NCI-H2107 treated with DMSO at 0.1 percent for 48 hours (cell line): ENCODE measurements at regions not wholly inside any gene's neighbourhood (a gene's known extent, or its start where the extent isn't known, plus 50 kb on each side); places are given as distances from the start of the nearest gene placed in this dataset.

Source experiments
- DNase-seq: peaks from one replicate; lab custom pipeline; 2025; ENCODE audit not compliant: unreplicated experiment; lab: John Stamatoyannopoulos, UW

DNA sequence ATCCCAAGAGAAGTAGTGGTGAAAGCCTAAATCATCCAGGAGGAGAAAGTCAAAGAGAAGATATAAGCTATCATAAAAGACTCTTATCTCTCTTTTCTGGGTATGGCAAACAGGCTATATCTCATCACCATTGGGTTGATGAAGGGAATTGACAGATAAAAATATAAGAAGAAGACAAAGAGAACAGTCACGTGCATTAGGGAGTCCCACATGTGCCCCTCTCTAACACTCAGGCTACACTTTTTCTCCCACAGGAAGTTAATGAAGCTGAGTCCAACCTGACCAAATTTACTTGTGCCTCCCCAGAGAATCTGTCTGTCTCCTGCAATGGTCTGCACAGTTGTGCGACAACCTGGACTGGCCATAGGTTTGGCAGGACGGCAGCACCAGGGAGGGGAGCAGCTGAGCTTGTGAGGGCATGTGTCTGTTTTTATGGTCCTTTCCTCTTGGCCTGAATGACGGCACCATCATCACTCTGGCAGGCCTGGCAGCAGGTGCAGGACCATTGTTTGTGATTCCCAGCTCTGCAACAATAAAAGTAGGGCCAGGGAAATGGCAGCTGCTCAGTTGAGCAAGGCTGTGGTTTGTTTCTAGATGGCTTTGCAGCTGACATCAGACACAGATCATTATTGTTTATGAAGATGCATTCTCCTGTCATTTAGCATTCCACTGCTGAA, 144.5 kb upstream of the MCHR2 start:
- DNase-seq, result peak; percentile 63

DNA sequence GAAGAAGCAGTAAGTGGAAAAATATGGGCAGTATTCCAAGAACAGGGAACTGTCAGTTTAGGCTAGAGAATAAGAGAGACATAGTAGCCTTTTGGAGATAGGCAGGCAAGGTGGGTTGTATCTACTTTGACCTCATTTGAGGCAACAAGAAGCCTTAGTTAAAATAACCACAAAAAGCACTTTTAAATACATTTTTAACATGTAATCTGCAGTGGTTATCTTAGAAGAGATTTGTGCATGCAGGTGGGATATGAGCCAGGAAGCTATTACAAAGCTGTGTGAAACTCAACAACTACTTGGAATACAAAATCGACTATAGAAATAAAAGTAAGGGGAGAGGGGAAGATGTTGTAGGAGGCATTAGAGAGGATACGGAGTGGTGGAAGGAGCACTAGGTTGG, 143.7 kb upstream of the MCHR2 start:
- no peak for DNase-seq

DNA sequence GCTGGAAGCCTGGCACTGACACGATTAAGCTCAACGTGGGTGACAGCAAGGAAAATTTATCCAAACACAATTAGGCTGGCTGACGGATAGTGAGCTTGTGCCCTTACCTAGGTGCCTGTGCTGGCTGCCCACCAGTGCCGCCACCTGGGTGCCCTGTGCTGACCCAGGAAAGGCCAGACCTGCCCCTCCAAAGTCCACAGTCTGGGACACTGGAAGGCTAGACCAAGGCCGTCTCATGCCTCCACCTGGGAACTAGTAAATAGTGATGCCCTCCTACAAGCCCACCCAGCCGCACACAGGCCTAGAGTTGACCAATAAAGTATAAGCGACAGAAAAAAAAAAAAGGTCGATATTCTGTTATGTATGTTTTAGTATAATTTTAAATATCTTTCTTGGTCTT, 142.6 kb upstream of the MCHR2 start:
- DNase-seq, result no peak

DNA sequence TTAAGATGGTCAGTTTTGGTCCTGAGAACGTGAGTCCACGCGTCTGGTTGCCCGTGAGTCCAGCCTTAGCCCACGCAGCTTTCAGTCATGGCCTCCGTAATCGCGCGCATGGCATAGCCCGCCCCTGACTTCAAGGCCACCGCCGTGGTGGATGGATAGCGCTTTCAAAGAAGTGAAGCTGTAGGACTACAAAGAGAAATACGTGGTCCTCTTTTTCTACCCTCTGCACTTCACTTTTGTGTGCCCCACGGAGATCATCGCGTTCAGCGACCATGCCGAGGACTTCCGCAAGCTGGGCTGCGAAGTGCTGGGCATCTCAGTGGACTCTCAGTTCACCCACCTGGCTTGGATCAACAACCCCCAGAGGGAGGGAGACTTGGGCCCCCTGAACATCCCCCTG, 142.0 kb upstream of the MCHR2 start:
- no peak for DNase-seq

DNA sequence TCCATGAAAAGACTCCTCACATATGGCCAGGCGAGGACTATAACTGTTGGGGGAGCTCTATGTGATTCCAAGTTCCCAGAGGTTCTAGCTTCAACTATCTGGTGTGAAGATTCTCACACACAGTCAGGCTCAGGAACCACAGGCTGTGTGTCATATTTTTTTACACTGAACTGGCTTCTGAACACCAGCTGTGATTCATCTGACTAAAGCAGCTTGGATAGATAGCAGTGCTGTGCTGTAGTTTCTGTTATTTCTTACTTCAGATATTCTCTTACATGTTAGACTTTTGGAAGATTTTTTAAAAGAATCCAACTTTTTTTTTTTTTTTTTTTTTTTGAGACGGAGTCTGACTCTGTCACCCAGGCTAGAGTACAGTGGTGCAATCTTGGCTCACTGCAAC, 140.7 kb upstream of the MCHR2 start:
- DNase-seq, result no peak

DNA sequence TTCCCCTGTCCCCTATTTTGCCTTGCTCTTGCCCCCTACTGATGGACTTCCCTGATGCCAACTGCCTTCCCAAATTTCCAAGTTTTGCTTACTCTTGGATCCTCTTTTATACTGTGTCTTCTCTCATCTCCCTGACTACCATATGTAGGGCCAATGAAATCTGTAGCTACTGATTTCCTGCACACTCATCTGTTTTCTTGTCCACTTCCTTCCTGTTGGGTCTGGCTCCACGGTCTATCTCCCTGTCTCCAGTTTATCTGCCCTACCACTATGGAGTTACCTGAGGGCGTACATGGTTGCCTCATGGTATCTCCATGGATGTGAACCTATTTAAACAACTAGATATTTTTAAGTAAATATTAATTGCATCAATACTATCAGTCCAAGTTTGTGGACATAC, 140.3 kb upstream of the MCHR2 start:
- no peak for DNase-seq

DNA sequence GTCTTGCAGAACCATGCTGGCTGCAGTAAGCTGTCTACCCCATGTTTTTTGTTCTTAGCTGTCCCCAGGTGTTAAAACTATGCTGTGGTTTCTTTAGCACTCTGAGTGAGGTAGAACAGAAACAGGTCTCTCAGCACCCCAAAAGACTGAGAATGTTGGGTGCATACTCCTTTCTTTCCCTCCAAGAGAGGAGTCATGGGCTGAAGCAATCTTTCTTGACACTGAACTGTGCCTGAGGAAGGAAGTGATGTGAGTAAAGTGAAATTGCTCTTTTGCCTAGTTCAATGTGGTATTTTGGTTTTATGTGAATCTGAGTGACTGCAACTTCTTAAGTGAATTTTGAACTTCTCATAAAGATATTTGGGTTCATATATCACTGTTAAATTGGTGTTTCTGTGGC, 138.0 kb upstream of the MCHR2 start:
- no peak for DNase-seq

DNA sequence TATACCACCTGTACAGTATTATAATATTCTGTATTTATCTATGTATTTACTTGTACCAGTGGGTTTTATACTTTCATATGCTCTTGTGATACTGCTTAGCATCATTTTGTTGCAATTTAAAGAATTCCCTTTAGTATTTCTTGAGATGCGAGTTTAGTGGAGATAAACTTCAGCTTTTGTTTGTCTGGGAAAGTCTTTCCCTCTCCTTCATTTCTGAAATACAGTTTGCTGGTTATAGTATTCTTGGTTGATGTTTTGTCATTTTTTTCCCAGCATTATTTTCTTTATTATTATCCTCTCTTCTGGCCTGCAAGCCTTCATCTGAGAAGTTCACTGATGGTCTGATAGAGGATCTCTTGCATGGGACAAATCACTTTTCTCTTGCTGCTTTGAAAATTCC, 136.6 kb upstream of the MCHR2 start:
- no peak for DNase-seq

DNA sequence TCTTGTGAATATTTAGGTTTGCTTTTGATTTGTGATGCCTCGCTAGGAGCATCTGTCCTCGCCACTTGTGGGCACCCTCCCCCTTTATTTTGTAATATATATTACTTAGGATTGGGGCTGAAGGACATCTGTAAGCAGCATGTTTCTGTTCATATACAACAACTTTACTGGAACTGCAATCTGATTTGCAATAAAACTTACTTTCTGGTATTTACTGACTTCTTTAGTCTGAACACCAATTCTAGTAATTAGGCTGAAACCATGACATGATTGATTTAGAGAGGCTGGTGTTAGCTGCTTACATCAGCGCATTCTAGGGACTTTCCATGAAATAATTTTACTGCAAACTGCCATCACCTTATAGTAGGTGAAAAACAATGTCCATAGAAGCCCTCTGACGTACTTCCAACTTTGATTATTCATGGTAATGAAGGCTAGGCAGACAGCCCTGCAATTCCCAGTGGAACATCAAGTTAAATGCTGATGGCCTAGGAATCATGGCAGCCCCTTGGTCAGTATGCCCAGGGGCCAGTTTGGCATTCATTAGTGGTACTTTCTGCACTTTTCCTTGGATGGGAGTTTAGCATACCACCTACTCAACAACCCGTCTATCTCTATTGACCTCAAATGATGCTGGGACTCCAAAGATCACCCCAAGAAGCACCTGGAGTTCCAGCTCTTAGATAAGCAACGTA, 132.9 kb upstream of the MCHR2 start:
- DNase-seq, result no peak

DNA sequence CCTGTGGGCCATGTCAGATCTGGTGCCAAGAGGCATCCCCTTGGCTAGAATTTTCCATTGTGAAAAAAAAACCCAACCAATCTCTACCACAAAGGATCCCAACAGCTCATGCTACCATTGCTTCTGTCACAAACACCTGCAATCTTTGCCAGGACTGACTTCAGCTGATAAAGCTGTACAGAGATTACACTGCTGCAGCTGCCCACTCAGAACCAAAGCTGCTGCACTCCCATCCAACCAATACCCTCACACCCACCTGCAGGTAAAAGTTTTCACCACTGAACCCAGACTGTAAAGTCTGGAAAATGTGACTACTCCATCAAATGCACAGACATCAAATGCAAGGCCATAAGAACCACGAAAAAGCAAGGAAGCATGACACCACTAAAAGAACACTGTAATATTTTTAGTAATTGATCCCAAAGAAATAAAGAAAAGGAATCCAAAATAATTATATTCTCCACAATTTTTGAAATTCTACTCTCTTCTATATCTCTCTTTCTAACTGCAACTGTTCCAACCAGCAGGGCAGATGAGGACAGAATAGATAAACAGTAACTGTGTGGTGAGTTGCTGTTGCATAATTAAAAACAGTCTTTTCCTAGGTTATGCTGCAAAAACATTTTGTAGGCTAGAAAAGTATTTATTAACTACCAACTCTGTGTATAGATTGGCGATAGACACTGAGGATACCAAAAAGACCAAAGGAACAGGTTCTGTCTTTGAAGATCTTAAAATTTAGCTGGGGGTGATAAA, 128.0 kb upstream of the MCHR2 start:
- no peak for DNase-seq

DNA sequence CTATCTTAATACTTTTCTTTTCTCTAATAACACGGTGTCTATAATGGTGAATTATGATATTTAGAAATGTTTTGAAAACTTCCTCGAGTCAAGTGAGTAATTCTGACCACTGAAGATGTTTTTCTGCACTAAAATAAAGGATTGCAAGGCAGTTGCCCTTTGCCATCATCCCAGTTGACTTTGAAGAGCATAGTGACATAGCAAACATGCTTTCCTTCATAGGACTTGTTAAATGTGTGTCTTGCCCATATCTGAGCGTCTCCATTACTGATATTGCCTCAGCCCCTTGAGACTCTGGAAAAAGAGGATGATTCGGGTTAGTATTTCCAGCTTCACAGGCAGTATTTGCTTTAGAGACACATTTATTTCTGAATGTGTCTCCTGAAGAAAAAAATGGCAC, 125.2 kb upstream of the MCHR2 start:
- no peak for DNase-seq

DNA sequence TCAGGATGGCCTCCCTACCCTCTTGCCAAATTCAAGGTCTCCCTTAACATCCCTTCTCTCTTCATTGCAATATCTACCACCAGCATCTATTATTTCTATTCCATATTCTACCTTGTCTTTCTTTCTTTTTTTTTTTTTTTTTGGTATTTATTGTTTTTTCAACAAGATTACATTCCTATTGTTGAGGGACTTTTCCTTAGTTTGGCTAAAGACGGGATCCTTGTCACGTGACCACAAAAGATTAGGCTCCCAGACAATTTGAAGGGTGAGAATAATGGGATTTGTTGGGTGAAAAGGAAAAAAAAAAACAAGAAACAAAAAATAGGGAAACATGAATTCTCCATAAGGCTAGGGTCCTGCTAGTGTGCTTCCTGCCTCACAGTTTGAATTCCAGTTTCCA, 124.3 kb upstream of the MCHR2 start:
- no peak for DNase-seq

DNA sequence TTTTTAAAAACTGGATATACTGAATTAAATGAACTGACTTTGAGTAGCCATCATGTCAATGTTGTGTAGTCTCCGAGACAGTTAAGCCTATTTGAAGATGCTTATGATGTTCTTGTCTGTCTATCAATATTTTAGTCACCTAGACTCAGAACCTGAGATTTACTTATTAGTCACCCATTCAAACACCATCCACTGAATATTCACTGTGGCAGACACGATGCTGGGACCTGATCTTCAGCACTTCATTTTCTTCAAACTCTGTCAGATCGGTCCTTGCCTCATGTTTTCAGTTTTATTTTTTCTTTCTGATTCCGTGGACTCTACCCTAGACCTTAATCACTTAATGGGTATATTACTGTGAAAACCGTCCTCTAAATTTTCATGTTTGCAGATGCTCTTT, 123.7 kb upstream of the MCHR2 start:
- no peak for DNase-seq

DNA sequence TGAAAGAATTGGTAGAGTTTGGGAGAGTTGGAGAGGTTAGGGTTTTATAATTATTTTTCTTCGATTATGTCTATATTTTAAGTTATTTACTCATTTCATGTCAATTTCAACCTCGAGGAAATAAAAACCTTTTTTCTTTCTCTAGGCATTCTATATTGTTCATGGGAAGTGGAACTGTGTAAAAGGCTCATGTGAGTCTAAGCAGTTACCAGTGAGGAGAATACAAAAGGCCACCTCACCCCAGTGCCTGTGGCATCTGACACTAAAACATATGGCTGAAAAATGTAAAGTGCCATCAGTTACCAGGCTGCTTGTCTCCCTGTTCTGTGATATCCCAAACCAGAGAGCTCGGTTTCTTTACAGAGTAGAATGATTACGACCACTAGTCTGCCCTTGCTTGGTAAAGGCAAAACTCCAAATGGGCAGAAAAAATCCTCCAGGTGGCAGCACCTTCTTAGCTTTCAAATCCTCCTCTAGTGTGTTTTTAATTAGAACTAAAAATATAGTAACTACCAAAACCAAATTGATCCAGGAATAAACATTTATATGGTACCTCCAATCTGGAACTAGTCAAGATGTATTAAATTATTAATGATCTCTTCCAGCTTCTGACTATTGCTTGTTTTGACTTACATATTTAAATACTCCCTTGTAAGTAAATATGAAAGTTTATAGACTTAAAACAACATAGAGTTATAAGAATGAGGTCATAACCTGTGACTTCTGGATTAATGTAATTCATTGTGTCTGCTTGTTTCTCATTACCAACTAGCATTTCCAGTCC, 122.6 kb upstream of the MCHR2 start:
- DNase-seq, result peak; percentile 79

DNA sequence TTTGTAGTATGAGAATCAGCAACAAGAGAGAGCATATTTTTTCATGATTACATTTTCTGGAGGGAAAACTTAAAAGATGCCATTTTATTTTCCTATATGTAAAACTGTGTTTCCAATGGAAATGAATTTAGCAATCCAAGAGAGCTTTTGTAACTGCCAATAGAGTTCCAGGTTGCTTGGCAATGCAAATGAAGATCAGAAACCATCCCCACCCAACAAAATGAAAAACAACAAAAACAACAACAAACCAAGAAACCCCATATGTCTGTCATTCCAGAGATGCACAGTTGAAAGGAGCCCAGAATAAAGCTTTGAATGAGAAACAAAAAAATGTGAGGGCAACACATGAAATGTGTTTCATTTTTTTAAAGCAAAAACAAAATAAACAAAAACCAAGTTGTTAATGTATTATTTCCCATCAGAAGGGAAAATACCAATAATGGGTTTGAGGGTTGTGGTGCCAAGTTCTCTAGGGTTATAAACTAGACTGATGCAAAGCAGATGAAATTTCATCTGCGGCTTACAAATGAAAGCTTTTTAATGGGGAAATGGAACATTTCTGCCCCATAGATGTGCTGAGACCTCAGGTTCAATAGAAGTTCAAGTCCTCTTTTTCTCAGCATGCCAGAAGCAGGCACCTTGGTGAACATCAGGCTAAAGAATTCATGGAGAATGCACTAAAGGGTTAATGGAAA, 121.5 kb upstream of the MCHR2 start:
- DNase-seq, result no peak

DNA sequence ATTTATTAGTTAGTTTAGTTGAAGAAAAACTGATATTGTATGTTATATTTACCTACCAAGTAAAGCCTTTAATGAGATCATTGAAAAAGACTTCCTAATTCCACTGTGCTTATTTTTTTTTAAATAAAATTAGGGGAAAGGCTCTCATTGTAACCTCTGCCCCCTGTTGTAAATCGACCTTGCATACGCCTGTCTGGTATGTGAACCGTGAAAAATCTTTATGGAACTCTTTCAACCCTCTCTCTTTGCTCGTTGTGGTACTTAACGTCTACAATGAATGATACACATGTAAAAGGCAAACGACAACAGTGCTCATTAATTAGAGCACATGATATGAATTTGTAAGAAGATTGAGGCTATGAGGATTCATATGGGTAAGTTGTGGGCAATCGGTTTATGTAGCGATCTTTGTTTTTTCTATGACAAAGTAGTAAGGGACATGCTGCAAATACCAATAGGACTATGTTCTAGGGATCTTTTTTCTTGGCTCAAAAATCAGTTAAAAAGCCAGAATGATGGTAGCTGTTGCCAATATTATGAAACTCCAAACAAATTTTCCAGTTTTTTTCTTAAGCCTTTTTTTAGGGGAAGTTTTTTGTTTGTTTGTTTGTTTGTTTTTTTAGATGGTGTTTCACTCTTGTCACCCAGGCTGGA, 119.0 kb upstream of the MCHR2 start:
- no peak for DNase-seq

DNA sequence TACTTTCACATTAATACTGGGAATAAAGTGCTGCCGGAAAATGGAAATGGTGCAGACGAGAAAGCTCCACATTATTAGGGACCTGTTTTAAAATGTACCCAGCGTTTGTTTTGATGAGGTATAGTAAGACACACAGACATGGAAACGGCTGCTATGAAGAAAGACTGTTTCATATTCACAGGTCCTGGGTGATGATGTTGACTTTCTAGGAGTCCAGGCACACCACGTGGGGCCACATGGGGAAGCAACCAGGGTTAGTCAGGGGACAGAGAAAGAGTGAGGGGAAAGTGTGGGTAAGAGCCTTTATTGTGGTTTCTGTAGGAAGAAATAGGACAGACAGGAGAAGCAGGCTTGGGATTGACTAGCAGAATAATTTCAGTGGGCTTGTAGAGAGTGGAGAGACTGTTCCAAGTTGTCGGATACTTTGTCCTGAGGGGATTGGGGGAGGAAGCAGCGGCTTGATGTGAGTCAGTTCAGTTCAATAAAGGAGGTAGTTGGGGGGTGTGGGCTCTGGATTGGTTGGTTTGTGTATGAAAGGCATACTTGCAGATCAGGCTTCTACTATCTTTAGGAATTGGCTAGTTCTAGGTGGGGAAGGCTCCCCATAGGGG, 112.0 kb upstream of the MCHR2 start:
- no peak for DNase-seq

DNA sequence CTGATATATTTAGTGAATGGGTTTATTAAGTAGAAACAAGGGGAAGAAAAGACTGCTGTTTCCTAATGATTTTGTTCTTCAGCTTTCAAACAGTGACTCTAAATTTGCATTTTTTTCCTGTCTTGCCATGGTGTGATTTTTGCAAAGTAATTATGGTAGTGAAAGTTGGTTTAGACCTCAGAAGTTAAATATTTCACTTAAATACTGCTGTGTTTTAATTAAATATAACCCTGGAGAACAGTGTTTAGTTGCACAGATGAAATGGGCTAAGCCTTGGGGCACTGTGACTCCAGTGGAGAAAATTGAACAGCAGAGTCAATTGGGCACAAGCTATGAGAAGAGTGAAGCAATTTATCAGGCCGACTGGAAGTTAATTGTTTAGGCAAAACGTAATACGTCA, 111.1 kb upstream of the MCHR2 start:
- no peak for DNase-seq

DNA sequence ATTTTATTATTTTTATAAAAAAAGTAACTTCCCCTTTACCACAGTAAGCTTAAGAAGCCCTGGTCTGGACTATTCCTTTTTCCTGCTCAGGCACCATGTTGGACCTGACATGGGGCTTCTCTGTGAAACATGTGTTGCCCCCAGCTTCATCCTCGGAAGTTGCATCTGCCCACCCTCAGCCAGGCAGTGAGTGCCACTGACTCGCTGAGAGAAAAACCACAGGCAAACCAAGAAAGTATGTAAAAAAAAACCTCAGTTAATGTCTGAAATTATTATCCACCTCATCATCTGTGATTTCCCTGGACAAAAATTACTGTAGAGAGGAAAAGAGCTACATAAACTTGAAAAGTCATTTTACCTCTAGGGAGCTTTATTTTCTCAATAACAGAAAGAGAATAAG, 109.9 kb upstream of the MCHR2 start:
- DNase-seq, result no peak

DNA sequence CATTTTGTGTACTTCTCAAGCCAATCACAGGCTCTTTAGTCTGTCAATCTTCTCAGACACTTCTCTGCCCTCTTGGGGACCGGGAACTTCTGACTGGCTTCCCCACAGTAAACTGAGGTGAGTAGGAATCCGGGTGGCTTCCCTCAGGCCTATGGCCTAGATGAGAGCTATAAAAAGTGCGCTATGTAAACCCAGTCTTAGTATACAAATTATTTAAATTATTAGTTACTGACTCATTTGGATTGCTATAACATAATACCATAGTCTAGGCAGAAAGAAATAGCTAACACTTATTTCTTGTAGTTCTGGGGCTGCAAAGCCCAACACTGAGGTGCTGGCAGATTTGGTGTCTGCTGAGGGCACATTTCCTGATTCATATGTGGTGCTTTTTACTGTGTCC, 109.2 kb upstream of the MCHR2 start:
- no peak for DNase-seq
